ENCODE measurements at regions not wholly inside any gene's neighbourhood (a gene's known extent, or its start where the extent isn't known, plus 50 kb on each side); places are given as distances from the start of the nearest gene placed in this dataset.
"Not testable (repeated sequence)": the region's sequence is repeated elsewhere in the genome, so short reads cannot be mapped to it uniquely, and the experiment has no call there.

DNA sequence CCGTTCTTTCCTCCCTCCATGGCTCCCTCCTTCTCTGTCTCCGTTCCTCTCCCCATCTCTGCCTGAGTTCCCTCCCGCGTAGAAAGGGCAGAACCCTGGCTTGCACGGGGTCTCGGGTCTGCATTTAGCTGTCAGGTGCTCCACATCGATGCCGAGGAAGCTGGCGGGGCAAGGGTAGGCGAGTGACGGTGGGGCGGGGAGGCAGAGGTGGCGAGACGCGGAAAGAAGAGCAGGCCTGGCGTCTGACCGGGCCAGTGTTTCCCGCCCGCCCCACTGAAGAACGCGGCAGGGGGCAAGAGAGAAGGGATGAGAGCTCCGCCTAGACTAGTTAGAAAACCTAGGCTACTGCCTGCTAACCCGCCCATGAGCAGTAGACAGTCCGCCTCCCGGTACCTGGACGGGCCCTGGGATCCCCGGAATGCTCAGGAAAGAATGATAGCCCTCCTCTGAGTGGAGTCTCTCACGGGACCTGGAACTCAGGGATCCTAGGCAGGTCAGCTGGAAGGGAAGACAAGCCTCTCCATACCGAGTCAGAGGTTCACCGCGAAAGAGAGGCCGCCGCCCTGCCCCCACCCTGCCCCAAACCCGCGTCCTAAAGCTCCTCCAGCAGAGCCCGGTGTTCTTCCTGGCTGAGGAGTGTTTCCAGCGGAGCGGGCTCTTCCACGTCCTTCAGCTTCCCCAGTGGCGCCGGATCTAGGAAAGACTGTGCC, 357.9 kb upstream of the DEFB115 start:
- not testable (repeated sequence) for DNase-seq

DNA sequence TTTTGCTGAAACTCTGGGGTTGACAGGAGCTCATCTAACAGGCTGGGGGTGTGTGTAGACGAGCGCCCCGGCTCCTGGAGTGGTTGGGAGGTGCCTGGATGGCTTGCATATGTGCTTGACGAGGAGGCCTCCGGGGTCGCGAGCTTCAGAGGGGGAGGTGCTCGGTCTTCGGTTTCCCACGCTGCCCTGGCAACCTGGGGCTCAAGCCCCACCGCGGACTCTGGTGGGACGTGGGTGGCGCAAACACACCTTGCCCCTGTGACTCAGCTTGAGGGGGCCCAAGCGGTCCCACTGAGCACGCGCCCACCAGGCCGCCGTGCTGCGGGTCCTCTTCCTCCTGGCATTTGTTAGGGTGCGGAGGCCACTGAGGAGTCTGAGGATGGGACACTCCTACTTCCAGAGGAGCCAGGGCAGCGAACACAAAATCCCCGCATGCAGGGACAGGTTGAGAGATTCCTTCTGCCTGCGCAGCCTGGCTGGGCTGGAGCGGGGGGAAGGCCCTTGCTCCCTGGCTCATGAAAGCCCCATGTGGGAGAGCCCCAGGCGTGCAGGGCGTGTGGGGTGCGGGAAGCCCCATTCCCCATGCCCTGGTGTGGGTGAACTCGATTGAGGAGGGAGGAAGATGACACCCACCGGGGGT, 357.3 kb upstream of the DEFB115 start:
- DNase-seq, result not testable (repeated sequence)

GRCh38 chr20:30905231-30905630, 352.2 kb upstream of the DEFB115 start:
- not testable (repeated sequence) for DNase-seq

GRCh38 chr20:30910937-30911725, 346.3 kb upstream of the DEFB115 start:
- DNase-seq, result no peak

DNA sequence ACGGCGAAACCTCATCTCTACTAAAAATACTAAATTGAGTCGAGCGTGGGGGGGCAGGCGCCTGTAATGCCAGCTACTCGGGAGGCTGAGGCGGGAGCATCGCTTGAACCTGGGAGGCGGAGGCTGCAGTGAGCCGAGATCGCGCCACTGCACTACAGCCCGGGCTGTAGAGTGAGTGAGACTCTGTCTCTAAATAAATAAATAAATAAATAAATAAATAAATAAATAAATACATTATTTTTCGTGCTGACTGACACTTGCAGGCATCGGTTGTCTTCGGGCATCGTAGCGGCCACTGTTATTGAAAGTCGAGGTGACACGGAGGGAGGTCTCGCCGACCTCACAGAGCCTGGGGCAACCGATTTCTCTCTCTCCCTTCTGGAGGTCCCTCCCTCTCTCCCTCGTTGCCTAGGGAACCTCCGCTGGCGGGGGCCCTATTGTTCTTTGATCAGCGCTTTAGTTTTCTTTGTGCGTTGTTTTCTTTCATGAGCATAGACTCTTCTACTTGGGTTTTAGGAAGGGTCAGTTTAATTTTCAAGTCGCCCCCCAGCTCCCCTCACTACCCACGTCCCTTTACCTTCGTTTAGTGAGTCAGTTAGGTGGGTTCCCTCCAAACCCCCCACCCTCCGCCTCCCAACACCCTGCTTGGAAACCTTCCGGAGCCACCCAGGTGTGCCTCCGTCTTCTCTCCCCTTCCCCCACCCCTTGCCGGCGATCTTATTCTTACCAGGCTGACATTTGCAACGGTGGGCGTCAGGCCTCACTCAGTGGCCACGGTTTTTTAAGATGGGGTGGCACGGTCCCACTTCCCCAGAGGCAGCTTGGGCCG, 345.4 kb upstream of the DEFB115 start:
- DNase-seq, result not testable (repeated sequence)

- not testable (repeated sequence) for DNase-seq
Measured at GRCh38 chr20:30912661-30913026, 344.8 kb upstream of the DEFB115 start.

DNA sequence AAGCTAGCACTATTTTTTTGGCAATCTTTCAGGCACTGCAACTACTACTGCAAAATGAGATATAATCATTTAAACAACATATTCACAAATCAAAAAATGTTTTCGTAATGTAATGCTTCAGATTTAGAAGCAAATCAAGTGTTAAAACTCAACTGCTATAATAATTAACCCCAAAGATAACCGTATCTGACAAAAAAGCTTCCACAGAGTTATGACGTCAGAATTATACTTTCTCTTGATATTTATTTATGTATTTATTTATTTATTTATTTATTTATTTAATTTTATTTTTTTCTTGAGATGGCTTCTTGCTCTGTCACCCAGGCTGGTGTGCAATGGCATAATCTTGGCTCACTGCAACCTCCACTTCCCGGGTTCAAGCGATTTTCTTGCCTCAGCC, 341.1 kb upstream of the DEFB115 start:
- DNase-seq, result not testable (repeated sequence)

DNA sequence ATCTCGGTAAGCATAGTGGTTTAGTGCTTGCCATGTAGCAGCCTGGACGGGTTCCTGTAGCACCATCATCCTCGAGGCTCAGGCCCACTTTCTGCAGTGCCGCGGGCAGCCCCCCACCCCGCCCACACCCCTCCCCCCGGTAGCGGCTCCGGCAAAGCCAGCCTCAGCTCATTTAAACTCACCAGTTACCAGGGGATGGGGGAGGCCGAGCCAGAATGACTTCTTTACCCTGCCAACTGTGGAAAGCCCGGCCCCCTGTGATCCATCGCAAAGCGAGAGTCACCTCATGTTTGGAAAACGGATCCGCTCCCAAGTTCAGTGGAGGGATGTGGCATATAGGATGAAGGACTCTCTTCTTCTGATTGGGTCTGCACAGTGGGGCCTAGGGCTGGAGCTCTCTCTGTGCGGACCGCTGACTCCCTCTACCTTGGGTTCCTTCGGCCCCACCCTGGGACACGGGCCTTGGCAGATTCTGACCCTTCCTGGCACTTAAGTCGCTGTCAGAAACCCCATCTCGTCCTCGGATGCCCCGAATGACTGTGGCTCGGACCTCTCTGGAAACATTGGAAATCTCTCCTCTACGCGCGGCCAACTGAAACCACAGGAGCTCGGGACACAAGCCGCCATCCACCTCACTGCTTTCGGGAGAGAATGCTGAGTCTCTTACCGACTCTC, 337.8 kb upstream of the DEFB115 start:
- no peak for DNase-seq

DNA sequence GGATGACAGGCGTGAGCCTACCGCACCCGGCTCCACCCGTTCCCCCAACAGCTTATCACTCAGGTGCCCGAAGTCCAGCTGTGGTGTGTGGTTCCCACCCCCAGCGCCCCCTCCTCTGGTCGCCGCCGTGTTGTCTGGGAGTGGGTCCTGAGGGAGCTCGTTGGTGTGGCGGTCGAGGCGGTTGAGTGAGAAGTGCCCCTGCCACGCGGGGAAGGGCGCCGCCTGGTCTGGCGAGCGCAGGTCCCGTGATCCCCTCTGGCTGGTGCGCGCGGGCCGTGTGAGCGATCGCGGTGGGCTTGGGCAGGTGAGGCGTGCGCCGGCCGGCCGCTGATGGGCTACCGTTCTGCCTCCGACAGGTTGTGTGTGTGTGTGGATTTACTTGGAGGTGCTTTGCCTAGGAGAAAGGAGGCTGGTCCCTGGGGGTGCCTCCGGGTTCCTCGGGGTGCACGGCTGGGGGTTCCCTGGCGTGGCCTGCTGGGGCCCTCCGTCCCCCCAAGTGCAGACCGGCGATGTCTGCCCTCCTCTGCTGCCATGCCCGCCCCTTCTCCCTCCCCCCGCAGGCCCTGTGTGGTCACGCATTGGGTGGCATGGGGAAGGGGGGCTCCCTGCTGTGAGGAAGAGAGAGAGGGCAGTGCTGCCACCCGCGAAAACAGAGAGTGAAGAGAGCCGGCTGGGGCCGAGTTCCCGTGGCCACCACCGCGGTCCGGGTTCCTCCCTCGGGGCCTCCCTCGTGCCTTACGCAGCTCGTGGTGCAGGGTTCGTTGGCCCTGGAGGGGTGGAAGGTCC, 336.0 kb upstream of the DEFB115 start:
- DNase-seq, result no peak

GRCh38 chr20:30922129-30922528, 335.3 kb upstream of the DEFB115 start:
- DNase-seq, result no peak

DNA sequence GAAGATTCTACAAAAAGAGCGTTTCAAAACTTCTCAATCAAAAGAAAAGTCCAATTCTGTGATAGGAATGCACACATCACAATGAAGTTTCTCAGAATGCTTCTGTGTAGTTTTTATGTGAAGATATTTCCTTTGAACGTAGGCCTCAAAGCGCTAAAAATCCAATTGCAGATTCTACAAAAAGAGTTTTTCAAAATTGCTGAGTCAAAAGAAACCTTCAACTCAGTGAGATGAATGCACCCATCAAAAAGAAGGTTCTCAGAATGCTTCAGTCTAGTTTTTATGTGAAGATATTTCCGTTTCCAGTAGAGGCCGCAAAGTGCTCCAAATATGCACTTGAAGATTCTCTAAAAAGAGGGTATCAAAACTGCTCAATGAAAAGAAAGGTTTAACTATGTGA, 319.7 kb upstream of the DEFB115 start:
- DNase-seq, result no peak

DNA sequence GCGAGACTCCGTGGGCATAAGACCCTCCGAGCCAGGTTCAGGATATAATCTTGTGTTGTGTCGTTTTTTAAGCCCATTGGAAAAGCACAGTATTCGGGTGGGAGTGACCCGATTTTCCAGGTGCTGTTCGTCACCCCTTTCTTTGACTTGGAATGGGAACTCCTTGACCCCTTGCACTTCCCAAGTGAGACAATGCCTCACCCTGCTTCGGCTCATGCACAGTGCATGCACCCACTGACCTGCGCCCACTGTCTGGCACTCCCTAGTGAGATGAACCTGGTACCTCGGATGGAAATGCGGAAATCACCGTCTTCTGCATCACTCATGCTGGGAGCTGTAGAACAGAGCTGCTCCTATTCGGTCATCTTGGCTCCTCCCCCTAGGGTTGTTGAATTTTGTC, 307.7 kb upstream of the DEFB115 start:
- DNase-seq, result no peak

GRCh38 chr20:30951088-30951487, 306.4 kb upstream of the DEFB115 start:
- DNase-seq, result not testable (repeated sequence)

DNA sequence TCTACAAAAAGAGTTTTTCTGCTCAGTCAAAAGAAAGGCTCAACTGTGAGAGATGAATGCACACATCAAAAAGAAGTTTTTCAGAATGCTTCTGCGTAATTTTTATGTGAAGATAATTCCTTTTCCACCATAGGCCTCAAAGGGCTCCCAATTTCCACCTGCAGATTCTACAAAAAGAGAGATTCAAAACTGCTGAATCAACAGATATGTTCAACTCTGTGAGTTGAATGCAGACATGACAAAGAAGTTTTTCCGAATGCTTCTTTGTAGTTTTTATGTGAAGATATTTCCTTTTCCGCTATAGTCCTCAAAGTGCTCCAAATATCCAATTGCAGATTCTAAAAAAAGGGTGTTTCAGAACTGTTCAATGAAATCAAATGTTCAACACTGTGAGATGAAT, 300.8 kb upstream of the DEFB115 start:
- not testable (repeated sequence) for DNase-seq

GRCh38 chr20:30959208-30959607, 298.3 kb upstream of the DEFB115 start:
- not testable (repeated sequence) for DNase-seq

DNA sequence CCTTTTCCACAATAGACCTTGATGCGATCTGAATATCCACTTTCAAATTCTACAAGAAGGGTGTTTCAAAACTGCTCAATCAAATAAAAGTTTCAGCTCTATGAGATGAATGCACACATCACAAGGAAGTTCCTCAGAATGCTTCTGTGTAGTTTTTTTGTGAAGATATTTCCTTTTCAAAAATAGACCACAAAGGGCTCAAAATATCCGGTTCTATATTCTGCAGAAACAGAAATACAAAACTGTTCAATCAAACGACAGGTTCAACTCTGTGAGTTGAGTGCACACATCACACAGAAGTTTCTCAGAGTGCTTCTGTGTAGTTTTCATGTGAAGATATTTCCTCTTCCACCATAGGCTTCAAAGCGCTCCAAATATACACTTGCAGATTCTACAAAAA, 293.9 kb upstream of the DEFB115 start:
- no peak for DNase-seq

- DNase-seq, result not testable (repeated sequence)
Measured at GRCh38 chr20:30975859-30976258, 281.6 kb upstream of the DEFB115 start.

DNA sequence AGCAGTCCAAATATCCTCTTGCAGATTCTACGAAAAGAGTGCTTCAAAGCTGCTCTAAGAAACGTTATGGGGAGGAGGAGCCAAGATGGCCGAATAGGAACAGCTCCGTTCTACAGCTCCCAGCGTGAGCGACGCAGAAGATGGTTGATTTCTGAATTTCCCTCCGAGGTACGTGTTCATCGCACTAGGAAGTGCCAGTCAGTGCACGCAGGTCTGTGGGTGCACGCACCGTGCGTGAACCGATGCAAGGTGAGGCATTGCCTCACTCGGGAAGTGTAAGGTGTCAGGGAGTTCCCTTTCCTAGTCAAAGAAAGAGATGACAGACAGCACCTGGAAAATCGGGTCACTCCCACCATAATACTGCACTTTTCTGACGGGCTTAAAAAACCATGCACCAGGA, 272.1 kb upstream of the DEFB115 start:
- no peak for DNase-seq

All from KG1 (cell line).